DND-41 (cell line): ENCODE measurements at regions not wholly inside any gene's neighbourhood (a gene's known extent, or its start where the extent isn't known, plus 50 kb on each side); places are given as distances from the start of the nearest gene placed in this dataset.

ENCODE experiments used
- EZH2 ChIP-seq: IDR thresholded peaks from 3 replicates; pipeline ENCODE4 v1.6.1; 2012; ENCODE audit warnings: borderline replicate concordance, low read depth, mild to moderate bottlenecking, moderate library complexity, low read length, inconsistent platforms; ENCODE audit not compliant: severe bottlenecking
- TF ChIP-seq, protein P1 (sequence below): IDR thresholded peaks from 2 replicates; pipeline ENCODE4 v1.5.1; 2012; ENCODE audit warnings: borderline replicate concordance, low read length, moderate library complexity, mild to moderate bottlenecking; ENCODE audit not compliant: poor library complexity, severe bottlenecking; ENCODE audit errors: extremely low read depth

DNA sequence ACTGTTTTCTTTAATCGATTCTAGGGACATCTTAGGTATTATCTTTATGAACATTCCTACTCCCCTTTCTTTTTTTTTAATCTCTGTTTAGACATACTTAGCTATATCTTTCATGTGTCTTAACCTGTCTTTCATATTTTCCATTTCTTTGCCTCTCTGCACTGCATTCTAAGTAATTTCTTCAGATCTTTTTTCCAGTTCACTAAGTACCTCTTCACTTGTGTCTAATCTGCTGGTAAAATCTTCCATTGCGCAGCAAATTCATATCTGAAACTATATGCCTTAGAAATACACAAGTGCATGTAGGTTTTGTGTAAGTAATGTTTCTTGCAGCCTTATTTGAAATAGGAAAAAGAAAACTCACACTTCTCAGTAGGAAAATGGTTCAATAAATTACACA lies 165.4 kb upstream of the BTBD3 start:
- TF ChIP-seq EZH2: no peak
- TF ChIP-seq, protein P1, sequence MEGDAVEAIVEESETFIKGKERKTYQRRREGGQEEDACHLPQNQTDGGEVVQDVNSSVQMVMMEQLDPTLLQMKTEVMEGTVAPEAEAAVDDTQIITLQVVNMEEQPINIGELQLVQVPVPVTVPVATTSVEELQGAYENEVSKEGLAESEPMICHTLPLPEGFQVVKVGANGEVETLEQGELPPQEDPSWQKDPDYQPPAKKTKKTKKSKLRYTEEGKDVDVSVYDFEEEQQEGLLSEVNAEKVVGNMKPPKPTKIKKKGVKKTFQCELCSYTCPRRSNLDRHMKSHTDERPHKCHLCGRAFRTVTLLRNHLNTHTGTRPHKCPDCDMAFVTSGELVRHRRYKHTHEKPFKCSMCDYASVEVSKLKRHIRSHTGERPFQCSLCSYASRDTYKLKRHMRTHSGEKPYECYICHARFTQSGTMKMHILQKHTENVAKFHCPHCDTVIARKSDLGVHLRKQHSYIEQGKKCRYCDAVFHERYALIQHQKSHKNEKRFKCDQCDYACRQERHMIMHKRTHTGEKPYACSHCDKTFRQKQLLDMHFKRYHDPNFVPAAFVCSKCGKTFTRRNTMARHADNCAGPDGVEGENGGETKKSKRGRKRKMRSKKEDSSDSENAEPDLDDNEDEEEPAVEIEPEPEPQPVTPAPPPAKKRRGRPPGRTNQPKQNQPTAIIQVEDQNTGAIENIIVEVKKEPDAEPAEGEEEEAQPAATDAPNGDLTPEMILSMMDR: no peak
